ENCODE measurements at regions not wholly inside any gene's neighbourhood (a gene's known extent, or its start where the extent isn't known, plus 50 kb on each side); places are given as distances from the start of the nearest gene placed in this dataset.

GRCh38 chr1:101683136-101683535 lies 313.6 kb downstream of the OLFM3 start:
- TF ChIP-seq, protein P1, sequence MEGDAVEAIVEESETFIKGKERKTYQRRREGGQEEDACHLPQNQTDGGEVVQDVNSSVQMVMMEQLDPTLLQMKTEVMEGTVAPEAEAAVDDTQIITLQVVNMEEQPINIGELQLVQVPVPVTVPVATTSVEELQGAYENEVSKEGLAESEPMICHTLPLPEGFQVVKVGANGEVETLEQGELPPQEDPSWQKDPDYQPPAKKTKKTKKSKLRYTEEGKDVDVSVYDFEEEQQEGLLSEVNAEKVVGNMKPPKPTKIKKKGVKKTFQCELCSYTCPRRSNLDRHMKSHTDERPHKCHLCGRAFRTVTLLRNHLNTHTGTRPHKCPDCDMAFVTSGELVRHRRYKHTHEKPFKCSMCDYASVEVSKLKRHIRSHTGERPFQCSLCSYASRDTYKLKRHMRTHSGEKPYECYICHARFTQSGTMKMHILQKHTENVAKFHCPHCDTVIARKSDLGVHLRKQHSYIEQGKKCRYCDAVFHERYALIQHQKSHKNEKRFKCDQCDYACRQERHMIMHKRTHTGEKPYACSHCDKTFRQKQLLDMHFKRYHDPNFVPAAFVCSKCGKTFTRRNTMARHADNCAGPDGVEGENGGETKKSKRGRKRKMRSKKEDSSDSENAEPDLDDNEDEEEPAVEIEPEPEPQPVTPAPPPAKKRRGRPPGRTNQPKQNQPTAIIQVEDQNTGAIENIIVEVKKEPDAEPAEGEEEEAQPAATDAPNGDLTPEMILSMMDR (IDR thresholded peaks at IDR 0.05), result no peak
- no peak for TF ChIP-seq POLR2A (IDR thresholded peaks at IDR 0.05)
- TF ChIP-seq POLR2AphosphoS5 (IDR thresholded peaks at IDR 0.05), result no peak
- TF ChIP-seq EP300 (IDR thresholded peaks at IDR 0.05), result no peak

All from suprapubic skin (tissue), 4 donors.